HG03378 (cell line): ENCODE measurements at regions not wholly inside any gene's neighbourhood (a gene's known extent, or its start where the extent isn't known, plus 50 kb on each side); places are given as distances from the start of the nearest gene placed in this dataset.

Source experiments
- ATAC-seq: cut with Tn5 transposase; IDR thresholded peaks from one replicate; pipeline ENCODE4 v1.9.1; 2021; ENCODE audit warnings: mild to moderate bottlenecking, moderate library complexity; ENCODE audit not compliant: unreplicated experiment

DNA sequence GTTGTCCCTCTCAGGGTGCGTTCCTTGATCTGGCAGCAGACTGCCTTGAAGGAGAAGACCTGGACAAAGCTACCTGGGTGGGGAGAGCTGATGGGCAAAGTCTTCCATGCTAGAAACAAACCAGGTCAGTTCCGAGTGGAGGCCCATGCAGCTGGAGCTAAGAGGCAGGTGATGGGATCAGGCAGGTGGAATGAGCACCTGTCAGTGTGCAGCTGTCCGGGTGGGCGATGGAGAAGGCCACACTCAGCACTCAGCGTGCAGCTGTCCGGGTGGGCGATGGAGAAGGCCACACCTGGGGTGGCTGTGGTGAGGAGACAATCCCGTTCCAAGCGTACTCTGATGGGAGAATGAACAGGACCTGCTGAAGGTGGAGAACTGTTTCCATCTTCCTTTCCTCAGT is 237.3 kb upstream of the MYT1L start:
- ATAC-seq: no peak

DNA sequence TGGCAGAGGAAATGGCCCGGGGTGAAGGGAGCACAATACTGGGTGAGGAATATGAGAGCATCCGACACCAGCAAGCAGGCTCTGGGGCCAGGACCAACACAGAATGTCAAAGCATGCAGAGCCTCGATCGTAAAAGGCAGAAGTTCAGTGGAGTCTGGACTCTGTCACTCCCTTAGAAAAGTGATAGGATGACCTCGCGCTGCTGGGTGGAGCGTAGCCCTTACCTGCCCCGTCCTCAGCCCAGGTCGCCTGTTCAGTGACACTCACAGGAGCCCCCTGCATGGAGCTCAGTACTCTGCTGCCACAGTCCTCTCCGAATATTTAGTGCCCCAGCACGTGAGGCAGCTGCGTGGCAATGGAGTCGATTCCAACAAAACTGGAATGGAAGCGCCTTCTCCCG is 236.7 kb upstream of the MYT1L start:
- no peak for ATAC-seq

DNA sequence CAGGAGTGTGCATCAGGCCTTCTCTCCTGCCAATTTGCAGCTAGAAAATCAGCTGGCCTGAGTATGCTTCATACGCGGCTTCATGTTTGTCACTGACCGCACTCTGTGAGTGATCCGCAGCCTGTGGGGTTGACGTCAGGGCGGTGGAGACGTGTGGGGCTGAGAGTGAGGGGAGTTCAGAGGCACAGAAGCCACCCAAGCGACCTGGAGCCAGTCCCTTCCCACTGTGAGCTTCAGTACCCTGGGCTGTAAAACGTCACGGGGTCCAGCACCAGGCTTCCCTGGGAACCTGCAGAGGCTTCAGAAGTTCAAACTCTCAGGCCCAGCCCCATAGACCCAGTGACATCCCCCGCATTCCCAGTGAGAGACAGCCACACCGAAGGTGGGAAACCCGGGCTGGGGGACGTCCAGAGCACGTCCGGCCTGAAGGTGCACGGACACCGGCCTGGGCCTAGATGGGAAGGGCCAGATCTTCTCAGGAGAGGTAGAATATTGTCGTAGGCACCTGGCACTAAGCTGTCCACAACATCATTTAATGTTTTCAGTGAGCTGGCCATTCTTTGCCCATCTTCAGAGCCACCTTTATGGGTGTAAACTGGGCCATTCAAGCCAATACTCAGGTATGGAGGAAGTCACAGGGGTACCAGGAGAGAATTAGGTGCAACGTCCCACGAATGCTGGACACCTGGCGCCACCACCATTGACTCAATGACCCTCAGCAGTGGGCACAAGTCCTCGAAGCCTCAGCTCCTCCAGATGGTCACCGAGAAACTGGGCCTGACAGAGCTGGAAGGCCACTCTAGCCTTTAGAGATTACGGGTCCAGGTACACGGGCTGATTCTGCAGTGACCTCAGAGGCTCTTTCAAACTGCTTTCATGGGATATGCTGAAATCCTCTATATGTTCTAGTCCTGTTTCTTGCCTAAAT is 235.6 kb upstream of the MYT1L start:
- ATAC-seq: no peak

DNA sequence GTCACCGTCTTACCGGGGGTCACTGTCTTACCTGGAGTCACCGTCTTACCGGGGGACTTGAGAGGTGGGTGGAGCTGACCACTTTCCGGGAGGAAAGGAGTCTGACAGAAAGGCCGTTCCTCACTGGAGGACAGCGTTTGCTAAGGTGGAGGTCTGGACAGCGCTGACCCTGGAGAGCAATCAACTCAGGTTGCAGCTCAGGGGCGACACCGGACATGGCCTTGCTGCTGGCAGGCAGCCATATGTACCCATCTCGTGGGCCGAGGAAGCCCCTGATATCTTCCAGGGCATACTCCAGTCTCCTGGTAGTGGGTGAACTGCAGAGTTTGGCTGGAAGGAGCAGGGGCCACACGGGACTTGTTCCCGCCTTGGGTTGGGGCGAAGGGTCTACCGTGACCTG is 234.6 kb upstream of the MYT1L start:
- no peak for ATAC-seq

DNA sequence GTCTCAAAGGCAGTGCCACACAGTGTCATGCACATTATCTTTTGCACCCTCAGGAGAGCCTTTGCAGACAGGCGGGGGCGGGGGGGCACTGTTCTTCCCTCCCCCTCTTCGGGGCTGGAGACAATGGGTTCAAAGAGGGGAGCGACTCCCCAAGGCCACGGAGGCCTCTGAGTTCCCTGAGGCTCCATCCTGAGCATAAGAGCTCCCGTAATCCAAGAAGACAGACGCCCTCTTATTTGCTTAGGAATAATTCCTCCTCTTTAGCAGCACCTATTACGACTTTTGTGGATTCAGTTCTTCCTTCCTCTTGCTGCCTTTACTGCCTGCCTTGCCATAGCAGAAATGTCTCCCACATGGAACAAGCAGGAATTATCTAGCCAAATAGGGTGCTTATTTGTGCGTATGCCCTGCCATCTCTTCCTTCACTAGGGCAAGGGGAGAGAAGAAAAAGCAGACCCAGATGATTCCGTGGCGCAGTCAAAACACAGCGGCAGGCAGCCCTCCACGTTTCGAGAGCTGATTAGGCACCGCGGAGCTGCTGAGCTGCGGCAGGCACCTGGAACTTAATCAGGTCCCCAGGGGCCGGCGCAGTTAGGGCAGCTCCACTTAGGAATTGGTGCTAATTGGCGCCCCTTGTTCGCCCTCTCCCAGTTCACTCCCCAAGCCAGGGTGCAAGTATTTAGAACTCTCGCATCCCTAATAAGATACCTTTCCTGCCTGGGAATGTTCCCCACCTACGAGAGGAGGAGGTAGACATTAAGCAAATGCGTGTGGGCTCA is 233.4 kb upstream of the MYT1L start:
- no peak for ATAC-seq

DNA sequence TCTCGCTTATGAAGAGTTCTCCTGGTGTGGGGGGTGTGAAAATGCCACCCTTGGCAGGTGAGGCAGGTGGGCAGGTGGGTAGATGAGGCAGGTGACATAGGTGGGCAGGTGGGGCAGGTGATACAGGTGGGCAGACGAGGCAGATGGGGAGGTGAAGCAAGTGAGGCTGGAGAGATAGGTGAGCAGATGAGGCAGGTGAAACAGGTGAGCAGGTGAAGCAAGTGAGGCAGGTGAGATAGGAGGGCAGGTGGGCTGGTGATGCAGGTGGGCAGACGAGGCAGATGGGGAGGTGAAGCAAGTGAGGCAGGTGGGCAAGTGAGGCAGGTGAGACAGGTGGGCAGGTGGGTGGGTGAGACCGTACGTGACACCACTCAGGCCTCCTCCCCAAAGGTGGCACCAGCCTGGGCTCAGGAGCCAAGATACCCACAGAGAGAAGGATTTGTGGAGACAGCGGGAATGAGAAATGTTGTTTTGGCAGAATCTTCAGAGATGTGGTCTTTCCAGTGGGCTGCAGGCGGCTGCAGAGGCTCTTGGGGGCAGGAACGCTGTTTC is 232.3 kb upstream of the MYT1L start:
- ATAC-seq: no peak

DNA sequence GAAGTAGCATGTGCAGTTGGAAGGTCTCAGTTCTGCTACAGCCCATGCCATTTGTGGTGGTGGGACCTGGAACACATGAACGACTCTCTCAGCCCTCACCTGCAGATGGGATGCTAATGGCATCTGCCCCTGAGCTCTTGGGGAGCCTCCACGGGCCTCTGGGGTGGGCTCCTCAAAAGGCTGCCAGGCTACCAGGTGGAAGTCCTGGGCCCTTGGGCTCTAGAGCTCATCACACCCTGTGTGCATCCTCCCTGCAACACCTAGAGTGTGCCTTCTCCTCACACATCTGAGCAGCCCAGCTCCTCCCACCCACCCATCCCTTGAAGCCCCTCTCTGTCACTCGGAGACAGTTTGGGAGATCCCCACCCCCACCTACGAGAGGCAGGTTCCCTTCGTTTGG is 231.8 kb upstream of the MYT1L start:
- ATAC-seq: no peak

DNA sequence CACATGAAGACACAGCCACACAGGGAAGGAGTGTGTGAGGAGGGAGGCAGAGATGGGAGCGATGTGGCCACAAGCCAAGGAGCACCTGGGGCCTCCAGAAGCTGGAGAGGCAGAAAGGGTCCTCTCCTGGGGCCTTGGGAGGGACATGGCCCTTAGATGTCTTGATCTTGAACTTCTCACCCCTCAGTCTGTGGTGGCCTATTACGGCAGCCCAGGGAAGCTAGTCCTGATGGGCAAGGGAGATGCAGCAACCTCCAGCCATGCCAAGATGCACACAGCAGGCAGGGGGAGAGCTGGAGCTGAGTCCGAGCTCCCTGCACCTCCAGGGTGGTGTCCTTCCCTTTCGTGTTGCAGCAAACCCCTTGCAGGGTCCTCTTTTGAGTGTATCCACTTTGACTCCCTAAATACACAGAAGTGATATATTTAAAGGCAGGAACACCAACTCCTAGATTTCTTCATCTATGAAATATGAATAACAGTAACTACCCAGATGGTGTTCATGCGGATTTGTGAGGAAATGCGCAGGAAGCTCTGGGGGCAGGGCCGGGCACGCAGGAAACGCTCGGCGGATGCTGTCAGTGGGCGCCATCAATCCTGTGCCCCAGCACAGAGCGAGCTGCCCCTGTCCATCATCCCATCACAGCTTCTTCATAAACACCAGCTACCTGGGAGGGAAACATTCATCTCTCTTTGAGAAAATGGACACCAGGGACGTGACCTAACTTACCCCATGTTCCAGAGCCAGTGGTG is 230.4 kb upstream of the MYT1L start:
- ATAC-seq: no peak

DNA sequence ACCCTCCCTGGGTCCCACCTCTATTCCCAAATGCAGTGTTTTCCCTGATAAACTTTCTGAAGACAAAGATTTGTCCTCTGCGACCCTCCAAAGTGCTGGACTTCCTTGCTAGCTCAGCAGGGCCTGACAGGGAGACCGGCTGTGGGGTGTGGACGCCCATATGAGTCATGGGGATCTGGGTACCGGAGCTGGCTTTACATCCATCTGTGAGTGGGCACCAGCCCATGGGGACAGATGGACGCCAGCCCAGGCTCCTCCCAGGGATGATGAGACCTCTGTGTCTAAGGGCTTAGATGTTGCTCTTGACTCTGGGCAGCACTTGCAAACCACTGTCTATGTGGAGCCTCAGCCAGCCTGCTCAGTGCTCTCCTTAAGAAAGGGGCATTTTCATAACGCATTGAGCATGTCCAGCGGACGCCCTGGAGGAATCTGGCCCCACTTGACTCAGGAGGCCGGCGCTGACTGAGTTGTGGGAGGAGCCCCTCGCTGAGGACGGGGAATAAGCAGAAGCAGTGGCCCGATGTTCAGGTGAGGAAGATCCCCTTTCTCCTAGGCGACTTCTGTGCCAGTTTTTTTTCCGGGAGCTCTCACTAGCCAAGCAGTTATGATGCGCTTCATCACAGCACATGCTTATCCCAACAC is 229.4 kb upstream of the MYT1L start:
- ATAC-seq: no peak

DNA sequence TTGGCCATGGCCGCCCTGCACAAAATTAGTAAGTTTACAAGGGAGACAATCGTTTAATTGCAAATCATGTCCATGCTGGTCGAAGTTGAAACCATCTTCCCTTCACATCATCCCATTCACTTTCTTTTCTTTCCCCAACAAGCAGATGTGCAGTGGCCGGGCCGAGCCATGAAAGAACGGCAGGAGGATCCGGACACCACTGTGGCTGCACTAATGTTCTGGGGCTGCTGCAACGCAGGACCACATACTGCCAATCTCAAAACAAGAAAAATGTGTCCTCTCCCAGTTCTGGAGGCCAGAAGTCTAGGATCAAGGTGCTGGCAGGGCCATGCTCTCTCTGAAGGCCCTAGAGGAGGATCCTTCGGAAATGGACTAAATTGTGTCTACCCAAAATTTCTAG is 227.4 kb upstream of the MYT1L start:
- no peak for ATAC-seq

DNA sequence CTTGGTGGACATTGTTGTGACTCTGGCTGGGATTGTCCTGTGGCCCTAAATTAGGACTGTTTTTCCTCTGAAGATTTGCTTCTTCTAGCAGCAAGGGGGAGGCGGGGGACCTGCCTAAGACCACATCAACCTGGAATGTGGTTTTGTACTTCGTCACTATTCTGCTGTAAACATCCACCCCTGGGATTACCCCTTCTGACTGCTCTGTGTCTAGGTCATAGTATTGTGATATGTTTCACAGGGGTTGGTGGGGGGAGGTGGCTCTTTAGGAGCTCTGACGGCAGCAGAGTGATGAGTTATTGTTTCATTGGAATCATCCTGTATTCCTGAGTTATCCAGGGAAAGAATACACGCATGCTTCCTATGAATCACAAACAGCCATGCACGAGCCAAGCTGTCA is 226.4 kb upstream of the MYT1L start:
- ATAC-seq: no peak

DNA sequence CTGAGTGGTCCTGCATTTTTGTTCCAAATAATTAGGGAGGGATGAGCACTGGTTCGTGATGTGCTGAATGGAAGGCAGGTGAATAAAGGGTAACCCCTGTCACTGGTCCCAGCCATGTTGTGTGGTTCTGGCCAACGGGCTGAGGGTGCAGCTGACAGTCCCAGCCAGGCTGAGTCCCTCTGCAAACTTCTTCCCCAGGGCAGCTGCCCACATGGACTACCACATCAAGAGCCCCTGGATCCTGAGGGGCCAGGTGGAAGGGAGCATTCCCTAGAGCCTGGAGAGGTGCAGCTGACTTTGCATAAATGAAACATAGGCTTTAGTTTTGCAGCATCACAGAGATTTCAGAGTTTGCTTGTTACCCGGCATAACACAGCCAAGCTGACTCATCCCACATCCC is 219.8 kb upstream of the MYT1L start:
- no peak for ATAC-seq

DNA sequence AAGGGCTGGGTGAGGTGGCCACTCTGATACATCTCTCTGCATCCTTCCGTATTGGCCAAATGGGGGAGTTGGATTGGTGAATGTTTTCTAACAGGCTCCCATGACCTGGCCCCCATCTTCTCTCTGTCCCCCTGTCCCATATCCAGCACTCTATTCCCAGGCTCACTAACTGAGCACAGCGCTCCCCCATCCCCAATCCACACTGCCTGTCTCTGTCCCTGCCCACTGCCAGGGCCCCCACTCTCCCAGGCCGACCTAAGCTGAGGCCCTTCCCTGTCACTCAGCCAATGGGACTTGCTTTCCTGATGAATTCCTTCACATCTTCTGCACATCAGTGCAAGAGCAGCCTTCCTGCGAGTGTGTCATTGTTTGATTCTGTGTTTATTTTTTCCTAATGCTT is 216.8 kb upstream of the MYT1L start:
- ATAC-seq: no peak

DNA sequence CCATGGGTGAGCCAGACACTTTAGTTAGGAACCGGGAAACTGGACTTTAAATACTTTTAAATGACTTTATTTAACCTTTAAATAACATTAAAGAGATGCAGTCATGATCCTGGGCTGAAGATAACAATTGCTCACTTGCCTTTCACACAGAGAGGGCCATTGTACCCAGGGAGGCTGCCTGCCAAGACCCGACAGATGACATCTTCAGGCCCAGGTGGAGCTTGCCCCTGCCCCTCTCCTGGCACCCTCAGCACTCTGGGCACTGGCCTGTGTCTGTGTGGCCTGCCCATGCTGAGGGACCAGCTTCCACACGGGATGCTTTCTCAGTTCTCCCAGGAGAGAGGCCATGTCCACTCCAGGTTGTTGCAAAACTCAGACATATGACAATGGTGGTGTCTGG is 216.4 kb upstream of the MYT1L start:
- ATAC-seq: no peak

DNA sequence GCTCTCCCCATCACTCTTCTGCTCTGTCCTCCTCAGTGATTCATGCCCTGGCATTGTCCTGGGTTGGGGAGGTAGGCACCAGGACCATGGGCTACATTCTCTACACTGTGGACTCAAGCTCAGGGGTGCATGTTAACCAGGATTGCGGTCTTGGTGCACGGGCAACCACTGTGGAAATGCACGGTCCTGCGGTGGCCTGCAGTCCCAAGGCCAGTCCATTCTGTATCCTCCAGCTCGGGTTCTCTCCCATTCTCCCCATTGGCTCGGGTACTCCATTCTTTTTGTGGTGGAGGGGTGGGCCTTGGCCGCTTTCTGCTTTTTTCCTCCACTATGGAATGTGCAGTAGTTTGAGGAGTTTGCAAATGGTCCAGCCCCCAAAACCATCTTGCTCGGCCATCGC is 215.0 kb upstream of the MYT1L start:
- no peak for ATAC-seq

DNA sequence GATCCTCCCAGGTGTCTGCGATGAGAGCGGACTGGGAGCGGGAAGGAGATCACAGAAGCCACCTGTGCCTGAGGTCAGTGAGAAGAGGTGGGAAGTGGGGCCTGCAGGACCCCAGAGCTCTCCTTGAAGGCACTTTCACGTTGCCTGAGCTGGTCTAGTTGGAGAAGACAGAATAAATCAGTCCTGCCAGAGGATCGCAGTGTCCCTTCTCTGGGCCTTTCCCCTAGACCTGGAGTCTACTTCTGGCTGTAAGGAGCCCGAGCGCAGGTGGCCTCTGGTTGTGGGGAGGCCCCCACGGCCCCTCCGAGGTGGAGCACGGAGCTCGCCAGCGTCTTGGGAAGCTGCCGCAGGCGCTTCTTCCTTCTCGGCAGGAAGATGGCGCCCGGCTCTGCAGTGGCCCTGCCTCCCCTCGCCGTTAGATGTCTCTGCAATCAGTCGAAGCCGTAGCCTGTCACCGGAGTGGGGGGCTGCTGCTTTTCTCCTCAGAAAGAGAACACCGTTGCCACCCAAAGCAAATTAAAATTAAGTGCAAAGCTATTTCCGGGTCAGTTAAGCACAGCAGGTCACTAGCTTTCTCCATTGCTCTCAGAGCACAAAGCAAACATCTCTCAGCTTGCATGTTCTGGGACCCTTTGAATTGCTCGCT is 212.0 kb upstream of the MYT1L start:
- no peak for ATAC-seq

DNA sequence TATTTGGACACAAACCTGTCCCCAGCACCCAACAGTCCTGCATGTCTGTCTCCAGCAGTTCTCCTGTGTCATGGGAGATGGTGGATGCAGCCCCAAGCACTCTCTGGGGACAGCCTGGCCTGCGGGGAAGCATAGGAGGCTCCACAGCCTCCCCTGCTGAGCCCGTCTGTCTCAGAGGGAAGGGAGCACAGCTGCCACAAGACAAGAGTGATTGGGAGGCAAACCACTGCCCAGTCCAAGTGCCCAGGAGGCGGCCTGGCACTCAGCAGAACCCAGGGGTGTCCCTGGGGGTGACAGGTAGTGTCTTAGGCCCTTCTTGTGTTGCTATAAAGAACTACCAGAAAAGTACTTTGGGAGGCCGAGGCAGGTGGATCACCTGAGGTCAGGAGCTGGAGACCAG is 211.2 kb upstream of the MYT1L start:
- ATAC-seq: no peak

DNA sequence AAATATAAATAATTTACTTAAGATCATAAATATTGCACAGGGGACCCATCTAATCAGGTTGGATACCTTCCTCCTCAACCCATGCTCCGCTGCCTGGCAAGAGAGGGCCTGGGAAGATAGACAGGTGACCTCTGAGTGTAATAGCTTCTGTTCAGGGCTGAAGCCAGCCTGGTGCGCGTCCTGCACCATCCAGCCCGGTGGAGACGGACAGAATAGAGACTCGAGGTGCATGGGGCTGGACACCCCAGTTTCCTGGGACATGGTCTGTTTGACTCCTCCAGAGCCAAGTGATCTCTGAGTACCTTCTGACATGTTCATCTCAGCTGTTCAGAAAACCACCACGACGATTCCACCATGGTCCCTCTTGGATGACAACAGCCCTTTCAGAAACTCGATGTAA is 209.3 kb upstream of the MYT1L start:
- ATAC-seq: no peak

DNA sequence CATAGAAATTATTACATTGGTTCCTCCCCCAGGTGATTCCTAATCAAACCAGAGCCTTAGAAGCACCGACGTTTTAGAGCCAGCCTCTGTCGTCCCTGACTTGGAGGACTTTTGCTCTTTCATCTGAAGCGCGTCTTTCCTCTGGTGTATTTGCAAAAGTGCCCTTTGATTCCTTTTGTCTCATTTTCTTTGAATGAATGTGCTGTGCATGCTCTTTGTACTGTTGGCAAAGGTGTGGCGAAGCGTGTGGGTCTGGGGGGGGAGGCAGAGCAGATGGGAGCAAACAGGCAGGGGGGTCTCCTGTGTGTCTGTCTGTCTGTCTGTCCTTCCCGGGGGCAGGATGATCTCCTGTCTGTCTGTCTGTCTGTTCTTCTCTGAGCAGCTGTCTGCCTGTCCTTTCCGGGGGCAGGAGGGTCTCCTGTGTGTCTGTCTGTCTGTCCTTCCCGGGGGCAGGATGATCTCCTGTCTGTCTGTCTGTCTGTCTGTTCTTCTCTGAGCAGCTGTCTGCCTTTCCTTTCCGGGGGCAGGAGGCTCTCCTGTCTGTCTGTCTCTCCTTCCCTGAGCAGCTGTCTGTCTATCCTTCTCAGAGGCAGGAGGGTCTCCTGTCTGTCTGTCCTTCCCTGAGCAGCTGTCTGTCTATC is 205.5 kb upstream of the MYT1L start:
- no peak for ATAC-seq

DNA sequence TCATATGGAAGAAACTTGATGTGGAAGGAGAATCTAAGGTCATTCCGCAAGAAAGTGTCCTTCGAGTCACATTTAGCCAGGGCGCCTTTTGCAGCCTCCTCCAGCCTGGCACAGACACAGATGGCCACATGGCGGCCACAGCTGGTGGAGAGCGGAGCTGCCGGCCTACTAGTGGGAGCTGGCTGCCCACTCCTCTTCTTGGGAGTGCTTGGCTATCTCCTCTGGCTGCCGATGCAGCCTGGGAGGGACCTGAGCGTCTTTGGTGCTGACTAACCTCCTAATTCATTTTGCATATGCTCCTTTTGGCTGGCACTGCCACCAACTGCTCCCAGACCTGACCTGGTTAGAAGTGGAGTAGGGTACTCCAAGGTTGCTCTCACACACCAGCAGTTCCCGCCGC is 199.3 kb upstream of the MYT1L start:
- ATAC-seq: no peak
